ENCODE measurements at regions not wholly inside any gene's neighbourhood (a gene's known extent, or its start where the extent isn't known, plus 50 kb on each side); places are given as distances from the start of the nearest gene placed in this dataset.

DNA sequence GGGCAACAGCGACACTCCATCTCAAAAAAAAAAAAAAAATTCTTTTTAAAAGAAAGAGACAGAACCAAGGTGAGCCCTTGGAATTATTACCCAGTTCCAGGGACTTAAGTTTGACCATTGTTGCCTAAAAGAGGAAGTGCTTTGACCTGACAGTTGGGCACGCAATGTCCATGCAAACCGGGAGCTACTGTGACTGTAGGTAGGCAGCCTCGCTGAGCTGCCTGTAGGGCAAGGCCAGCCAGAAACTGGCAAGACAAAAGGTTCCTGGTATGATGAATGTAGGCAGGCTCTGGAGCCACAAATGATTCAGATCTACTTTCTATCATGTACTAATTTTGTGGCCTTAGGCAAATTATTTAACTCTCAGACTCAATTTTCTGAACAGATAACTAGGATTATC lies 334.8 kb upstream of the ZNF462 start:
- TF ChIP-seq POLR2A (IDR thresholded peaks at IDR 0.05), result no peak
- TF ChIP-seq, protein P1, sequence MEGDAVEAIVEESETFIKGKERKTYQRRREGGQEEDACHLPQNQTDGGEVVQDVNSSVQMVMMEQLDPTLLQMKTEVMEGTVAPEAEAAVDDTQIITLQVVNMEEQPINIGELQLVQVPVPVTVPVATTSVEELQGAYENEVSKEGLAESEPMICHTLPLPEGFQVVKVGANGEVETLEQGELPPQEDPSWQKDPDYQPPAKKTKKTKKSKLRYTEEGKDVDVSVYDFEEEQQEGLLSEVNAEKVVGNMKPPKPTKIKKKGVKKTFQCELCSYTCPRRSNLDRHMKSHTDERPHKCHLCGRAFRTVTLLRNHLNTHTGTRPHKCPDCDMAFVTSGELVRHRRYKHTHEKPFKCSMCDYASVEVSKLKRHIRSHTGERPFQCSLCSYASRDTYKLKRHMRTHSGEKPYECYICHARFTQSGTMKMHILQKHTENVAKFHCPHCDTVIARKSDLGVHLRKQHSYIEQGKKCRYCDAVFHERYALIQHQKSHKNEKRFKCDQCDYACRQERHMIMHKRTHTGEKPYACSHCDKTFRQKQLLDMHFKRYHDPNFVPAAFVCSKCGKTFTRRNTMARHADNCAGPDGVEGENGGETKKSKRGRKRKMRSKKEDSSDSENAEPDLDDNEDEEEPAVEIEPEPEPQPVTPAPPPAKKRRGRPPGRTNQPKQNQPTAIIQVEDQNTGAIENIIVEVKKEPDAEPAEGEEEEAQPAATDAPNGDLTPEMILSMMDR (IDR thresholded peaks at IDR 0.05), result no peak

All from uterus (tissue), 2 donors.